HFF-Myc (cell line): ENCODE measurements at regions not wholly inside any gene's neighbourhood (a gene's known extent, or its start where the extent isn't known, plus 50 kb on each side); places are given as distances from the start of the nearest gene placed in this dataset.
"Not testable (repeated sequence)": the region's sequence is repeated elsewhere in the genome, so short reads cannot be mapped to it uniquely, and the experiment has no call there.

Experiments used
- DNase-seq: peaks from one replicate; pipeline ENCODE4 v3.0.0-alpha.2; 2011; ENCODE audit warnings: low read depth; ENCODE audit errors: extremely low read depth
- H3K4me3 ChIP-seq: replicated peaks from 2 replicates; pipeline ENCODE4 v1.5.1; 2011; ENCODE audit warnings: low read depth, mild to moderate bottlenecking, control low read depth, low read length
- CTCF ChIP-seq: IDR thresholded peaks from 2 replicates; pipeline ENCODE4 v1.5.1; 2012; ENCODE audit warnings: mild to moderate bottlenecking, low read depth, low read length, control low read depth; ENCODE audit errors: missing control alignments

- DNase-seq, H3K4me3 ChIP-seq: not testable (repeated sequence)
Measured at GRCh38 chr16:29186306-29187220, 201.7 kb downstream of the LAT start.

- not testable (repeated sequence) for H3K4me3 ChIP-seq, DNase-seq
Measured at GRCh38 chr16:29185872-29186271, 201.0 kb downstream of the LAT start.

GRCh38 chr16:29184738-29185438 is 200.0 kb downstream of the LAT start:
- H3K4me3 ChIP-seq, DNase-seq: not testable (repeated sequence)

- not testable (repeated sequence) for DNase-seq, H3K4me3 ChIP-seq
Measured at GRCh38 chr16:29182940-29183868, 198.4 kb downstream of the LAT start.

- no peak for DNase-seq
- no peak overlapping the region for H3K4me3 ChIP-seq
- no peak for TF ChIP-seq CTCF
Measured at GRCh38 chr16:29182501-29182900, 197.6 kb downstream of the LAT start.

GRCh38 chr16:29181921-29182411 is 197.1 kb downstream of the LAT start:
- DNase-seq, H3K4me3 ChIP-seq: not testable (repeated sequence)
- TF ChIP-seq CTCF = peak; percentile 23

GRCh38 chr16:29181254-29181780 is 196.5 kb downstream of the LAT start:
- not testable (repeated sequence) for DNase-seq, H3K4me3 ChIP-seq

- H3K4me3 ChIP-seq, DNase-seq: not testable (repeated sequence)
Measured at GRCh38 chr16:29180206-29180600, 195.4 kb downstream of the LAT start.

- H3K4me3 ChIP-seq, DNase-seq: not testable (repeated sequence)
- TF ChIP-seq CTCF = peak; percentile 23
Measured at GRCh38 chr16:29179401-29180205, 194.8 kb downstream of the LAT start.

GRCh38 chr16:29177888-29178726 is 193.3 kb downstream of the LAT start:
- H3K4me3 ChIP-seq, DNase-seq: not testable (repeated sequence)

GRCh38 chr16:29177203-29177887 is 192.5 kb downstream of the LAT start:
- not testable (repeated sequence) for DNase-seq, H3K4me3 ChIP-seq
